GM21737 (cell line): ENCODE measurements at regions not wholly inside any gene's neighbourhood (a gene's known extent, or its start where the extent isn't known, plus 50 kb on each side); places are given as distances from the start of the nearest gene placed in this dataset.

Source experiments
- ATAC-seq: cut with Tn5 transposase; IDR thresholded peaks from one replicate; pipeline ENCODE4 v1.9.1; 2021; ENCODE audit warnings: mild to moderate bottlenecking, moderate library complexity; ENCODE audit not compliant: unreplicated experiment

DNA sequence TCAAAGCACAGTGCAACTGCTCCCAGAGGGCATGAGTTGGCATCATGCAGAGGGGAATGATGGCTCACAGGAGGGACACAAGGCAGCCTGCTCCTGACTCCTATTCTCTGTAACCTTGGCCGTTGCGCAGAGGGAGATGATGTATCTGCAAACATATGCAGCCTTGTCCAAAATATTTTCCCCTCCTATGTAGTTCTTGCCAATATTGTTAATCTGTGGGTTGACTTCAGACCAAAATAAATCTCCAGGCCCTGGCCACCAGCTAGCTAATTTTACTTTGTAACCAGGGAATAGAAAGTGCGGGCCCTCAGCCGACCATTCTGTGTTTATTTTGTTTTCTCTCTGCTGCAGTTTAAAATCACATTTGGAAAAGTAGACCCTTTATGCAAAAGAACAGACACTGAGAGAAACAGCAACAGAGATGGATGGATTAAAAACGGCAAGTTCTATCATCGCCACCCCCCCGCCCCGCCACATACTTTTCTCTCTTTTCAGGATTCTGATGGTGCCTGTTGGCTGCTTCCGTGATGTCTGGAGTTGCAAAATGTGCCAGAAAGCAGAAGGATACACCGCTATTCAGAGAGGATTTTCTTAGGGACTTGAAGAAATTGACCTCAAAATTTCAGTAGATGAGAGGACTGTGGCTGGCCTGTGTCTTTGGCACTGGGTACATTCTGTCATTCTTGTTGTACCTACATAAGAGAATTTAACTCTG is 185.3 kb upstream of the BCOR start:
- no peak for ATAC-seq

DNA sequence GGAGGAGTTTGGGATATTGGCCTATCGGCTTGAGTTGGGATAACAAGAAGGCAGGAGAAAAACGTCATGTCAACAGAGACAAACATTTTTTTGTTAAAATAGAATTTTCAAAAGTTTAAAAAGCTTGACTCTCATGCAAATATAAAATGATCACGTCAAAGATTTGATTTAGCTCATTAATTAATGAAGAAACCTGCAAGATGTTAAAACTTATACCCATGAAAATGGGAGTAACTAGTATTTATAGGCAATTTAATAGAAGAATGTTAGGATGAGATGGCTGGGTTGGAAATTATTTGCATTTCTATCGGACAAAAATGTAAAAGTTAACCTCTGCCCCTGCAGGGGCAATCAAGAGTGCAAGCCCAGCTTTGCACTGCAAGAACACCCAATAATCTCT is 184.6 kb upstream of the BCOR start:
- no peak for ATAC-seq

DNA sequence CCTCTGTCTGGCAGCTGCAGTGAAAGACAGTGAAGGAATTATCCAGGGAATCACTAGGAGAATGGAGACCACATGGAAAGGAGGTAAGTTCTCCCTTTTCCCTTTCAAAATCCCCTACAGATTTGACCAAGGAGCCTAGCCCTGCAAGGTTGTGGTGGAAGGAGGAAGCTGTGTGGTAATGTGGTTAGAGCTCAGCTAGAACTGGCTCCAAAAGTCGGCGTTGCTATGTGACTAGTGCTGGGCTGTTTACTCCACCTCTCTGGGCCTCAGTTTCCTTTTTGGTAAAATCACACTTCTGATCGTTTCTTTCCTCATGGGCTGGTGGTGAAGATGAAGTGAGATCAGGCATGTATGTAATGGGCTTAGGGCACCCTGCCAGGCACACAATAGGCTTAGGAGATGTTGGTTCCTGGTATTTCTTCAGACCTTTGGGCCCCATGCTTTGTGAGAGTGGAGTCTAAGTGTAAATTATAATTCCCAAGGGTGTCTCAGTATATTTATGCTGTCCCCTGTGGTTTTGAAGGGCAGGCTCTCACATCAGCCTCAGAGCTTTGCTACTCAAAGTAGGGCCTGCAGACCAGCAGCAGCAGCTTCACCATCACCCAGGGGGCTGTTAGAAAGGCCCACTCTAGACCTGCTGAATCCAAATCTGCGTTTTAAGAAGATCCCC is 183.7 kb upstream of the BCOR start:
- ATAC-seq, result no peak

DNA sequence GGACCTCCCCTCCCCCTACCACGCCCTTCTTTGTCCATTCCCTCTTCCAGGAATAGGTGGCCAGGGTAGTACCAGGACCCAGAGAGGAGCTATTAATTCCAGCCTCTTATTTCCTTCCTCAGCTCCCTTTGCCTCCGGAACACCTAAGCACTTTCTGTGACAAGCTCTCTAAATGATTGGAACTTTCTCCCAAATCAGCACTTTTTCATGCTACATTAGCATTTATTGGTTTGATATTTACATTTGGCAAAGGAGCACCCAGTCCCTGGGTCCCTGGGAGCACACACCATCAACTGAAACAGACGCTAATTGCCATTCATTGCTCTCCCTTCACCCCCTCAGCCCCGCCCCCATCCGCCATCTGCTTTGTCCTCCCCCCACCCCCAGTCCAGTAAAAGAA is 182.0 kb upstream of the BCOR start:
- no peak for ATAC-seq

DNA sequence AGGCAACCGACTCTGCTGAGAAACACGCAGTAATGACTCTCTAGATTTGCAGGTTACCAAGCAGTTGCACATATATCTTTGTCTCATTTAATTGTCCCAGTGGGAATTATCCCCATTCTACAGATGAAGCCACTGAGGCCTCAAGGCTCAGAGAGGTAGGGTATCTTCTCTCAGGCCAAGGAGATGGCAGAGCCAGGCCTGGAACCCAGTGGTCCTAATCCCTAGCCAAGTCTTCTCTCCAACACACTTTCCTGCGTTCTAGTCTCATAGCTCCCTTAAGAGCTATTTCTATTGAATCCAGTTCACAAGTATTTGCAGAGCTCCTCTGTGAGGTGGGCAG is 181.3 kb upstream of the BCOR start:
- no peak for ATAC-seq

DNA sequence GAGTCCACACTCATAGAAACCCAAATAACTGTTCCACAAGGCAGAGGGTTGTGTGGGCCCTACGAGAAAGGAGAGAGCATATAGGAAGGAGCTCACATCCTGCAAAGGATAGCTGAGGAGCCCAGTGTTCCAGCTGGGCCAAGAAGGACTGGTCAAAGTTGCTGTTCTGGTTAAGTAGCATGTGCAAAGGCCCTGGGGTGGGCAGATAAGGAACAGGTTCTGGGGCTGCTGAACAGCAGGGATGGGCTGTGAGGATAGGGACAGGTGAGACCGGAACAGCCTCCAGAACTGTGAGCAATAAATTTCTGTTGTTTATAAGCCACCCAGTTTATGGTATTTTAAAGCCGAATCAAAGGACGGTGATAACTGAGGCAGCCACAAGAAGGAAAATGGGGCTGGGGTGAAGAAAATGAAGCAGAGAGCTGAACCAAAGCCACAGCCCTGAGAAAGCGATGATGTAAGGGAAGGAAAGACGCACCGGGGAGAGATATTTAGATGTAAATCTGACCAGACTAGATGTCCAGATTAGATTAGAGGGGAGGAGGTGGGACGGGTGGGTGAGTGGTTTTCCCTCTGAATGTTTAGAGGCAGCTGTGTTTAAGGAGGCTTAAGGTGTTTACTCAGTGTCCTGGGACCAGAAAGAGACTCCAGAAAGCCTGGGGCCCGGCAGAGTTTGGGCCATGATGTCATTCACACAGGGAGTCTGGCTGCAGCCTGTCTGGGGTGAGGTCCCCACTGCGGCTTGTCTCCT is 180.8 kb upstream of the BCOR start:
- no peak for ATAC-seq

DNA sequence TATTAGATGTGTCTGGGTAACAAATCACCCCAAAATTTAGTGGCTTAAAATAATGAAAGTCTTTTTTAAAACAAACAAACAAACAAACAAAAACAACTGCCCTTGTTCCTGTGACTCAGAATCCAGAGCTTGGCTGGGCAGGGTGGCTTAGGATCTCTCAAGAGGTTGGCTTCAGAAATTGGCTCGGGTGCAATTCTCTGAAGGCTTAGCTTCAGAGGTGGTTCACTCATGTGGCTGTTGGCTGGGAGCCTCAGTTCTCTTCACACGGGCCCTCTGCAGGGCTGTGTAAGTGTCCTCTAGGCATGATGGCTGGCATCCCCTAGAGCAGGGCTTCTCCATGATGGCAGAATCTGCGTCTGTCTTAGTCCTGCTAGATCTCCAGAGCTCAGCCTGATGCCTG is 179.9 kb upstream of the BCOR start:
- ATAC-seq, result no peak

DNA sequence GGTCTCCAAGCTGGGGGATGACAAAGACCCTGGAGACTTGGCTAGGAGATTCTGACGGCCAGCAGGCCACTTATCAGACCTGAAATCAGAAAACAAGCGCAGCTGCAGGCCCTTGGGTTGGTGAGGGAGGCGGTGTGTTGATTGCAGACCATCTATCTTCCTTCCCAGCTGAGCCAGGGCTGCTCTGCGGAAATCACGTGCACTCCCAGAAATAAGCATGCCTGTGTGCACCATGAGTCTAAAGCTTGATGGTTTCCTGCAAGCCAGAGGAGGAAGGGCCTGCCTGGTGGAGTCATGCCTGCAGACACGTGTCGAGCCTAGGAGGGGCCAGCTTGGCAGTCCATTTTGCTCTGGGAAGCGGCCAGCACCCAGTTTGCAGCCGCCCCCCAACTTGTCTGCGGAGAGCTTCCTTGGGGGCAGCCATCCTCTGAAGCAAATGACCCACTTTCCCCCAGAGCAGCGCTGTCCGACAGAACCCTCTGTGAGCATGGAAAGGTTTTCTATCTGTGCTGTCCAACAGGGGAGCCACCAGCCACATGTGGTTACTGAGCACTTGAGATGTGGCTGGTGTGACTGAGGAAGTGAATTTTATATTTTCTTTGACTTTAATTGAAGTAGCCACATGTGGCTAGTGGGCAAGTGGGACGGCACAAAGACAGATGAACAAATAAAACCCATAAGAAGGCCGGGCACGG is 175.7 kb upstream of the BCOR start:
- ATAC-seq, result no peak

DNA sequence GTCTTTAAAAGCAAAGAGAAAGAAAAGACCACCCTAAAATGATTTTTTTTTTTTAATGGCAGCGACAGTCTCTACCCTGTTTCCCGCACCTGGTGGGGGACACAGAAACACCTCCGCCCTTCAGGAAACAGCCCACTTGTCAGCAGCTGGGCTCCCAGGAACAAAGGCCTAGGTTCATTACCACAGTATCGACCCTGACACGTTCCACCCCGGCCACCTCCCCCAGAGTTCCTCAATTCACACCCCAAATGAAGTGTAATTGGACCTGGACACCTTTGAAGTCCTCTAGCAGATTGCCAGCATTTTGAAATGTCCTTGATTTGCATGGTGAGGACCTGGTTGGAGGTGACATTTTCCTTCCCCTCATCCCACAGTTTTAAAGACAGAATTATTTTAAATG is 175.0 kb upstream of the BCOR start:
- ATAC-seq, result no peak

DNA sequence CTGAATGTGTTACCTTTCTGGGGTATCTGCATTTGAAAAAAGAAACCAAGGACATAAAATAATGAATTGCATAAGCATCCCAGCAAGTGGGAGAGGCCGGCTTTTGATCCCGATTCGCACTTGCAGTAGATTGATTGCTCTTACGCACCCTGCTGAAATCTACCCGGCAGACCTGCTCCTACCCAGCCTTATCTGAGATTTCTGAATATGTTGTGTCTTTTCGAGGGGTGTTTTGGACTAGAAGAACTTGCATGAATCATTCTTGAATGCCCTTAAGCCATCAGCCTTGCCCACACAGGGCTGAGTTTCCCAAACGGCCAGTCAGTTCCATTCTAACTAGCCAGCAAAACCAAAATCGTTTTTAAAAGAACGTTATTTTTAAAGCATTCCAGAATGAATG is 174.4 kb upstream of the BCOR start:
- ATAC-seq, result no peak

DNA sequence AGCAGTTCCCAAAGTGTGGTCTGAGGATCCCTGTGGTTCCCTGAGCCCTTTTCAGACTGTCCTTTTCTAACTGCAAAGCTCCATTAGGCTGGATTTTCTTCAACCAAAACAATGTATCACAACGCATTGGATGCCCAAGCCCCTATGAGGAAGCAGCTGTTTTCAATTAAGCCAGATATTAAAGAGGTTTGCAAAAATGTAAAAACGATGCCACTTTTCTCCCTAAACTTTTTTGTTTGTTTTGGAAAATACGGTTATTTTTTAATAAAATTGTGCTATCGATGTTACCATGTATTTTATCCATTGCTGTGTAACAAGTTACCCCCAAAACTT is 170.4 kb upstream of the BCOR start:
- no peak for ATAC-seq

DNA sequence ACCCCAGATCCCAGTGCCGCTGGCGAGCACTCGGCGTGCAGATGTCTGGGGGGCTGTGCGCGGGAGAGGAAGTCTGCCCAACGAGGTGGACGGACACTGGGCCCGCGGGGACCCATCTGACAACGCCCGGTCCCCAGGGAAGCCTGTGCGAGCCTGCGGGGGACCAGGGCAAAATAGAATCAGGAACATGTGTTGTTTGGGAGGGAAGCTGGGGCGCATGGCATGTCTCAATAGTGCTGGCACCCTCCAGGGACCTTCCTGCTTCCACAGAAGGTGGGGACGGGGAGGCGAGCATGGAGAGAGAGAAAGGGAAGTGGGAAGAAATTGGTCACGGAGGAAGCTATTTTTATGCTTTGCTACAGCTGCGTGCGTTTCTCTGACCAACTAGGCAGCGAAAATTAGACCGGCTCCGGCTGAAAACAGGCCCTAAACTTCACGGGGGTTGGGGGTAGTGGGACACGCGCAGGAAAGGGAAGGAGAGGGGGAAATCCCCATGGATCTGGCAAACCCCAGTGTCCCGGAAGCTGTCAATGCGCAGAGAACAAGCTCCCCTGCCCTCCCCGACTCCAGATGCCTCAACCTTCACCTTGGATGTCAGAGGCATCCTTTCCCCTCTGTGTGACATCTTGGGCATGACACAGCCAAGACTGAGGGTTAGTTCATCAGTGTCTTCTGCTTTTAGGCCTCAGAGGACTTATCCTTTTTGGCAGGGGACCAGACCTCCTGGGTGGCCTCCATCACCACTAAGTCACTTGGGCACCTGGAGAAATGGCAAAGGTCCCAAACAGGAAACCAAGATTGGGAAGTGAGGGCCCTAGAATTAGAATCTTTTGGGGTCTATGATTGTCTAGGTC is 169.8 kb upstream of the BCOR start:
- ATAC-seq, result no peak

DNA sequence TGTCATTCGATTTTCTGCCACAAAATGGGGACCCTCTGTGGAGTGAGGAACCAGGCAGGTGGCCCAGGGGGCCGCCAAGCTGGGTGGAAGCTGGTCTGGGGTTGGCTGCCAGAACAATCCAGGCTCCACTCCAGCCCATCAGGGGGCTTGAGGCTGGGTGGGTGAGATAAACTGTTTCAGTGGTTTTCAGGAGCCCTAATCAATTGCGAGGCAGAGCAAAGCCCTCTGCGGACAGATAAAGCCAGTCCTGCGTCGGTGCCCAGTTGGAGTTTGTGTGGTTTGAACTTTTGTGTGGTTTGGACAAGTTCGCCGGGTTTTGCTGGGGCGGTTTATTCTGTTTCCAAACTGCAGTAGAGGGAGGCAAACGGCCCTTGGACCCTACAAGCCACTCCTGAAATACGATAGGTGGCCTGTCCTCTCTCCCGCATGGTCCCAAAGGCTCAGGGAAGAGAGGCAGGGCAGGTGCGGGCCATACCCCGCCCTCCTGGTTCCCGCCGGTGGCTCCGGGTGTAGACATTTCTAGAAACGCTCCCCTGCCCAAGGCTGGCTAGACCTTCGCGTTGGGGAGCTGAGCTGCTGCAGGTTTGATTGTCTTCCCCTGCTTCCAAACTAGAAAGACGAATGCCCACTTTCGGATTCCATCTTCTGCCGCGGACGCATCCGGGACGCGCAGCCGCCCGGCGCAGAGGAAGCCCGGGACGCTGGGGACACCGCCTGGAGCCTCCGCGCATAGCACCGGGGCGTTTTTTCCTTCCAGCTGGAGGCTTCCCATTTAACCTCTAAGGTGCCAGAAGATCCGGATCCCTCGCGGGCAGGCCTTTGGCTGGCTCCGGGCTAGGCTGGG is 169.0 kb upstream of the BCOR start:
- ATAC-seq, result no peak

DNA sequence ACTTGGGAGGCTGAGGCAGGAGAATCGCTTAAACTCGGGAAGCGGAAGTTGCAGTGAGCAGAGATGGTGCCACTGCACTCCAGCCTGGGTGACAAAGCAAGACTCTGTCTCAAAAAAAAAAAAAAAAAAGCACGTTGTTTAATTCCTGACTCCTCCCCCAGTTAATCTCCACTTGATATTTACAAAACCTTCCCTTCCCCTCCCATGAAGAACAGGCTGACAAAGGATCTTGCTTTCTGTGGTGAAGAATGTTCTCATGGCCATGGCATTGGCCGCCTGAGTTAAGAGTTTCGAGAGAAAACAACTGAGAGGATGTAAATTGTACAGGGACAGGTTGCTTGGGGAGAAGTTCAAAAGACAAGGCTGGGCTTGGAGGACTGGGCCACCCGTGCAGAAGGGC is 168.2 kb upstream of the BCOR start:
- no peak for ATAC-seq

DNA sequence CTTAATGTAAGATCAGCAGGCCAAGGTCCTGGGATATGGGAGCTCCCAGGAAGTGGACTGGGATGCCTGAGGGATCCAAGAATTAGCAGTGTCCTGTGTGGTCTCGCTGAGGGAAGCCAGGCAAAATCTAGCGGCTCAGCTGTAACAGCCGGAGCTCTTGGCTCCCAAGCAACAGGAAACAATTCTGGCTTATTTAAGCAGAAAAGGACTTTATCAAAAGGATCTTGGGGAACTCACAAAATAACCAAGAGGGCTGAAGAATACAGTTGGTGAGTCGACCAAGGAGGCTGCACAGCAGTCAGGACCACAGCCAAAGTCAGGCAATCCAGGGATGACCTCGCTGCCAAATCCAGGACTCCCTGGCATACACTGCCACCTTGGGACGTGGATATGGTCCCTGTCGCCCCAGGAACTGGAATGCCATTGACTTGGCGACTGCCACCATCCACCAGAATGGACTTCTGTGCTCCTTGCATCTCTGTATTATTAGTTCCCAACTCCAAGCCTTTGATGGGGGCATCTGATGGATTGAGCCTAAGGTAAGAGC is 165.3 kb upstream of the BCOR start:
- ATAC-seq, result no peak

DNA sequence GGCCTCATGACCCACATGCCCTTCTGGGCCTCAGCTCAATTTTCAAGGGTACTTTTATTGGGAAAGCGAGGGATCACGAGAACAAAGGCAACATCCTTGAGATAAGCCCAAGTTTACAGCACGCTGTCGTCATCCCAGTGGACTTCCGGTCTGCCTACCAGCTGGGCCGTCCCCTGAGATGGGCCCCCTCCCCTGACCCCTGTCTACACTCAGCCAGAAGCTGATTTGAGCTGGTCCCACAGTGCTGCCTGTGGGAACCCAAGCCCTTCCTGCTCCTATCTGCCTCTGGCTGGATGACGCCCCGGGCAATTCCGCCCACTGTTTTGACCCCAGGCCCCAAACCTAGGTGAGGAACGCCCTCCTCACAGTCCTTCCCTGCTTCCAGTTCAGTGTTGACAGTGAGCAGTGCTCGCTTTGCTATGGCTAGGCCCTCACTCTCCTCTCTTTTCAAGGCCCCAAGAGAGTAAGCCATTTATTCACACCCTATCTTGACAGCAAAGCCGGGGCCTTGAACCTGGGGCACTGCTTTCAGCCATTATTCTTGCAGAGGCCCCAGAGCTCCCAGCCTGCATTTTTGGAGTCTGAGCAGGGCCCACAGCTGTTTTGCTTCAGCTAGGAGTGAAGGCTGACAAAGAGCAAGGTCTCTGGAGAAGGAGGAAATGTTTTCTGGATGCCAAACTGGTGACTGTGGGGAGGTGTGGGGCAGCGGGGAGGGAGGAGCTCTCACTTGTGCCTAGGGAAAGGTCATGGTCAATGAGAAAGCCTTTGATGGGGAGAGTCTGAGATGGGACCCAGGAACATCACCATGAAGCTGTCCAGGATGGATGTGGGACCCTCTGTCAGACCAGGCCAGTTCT is 164.6 kb upstream of the BCOR start:
- no peak for ATAC-seq

DNA sequence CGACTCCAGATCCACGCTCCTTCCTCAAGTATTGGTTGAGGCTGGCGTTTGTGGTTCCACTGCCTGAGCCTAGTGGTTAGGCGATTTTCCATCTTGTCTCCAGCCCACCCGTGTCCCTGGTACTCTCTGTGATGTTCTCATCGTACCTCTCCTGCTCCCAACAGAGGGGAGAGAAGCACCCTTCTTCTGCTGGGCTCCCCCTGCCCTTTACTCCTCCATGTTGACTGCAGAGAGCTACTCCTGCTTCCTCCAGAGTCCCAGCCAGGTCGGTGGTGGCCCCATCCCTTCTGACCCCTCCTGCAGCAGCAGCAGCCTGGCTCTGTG is 164.0 kb upstream of the BCOR start:
- no peak for ATAC-seq

DNA sequence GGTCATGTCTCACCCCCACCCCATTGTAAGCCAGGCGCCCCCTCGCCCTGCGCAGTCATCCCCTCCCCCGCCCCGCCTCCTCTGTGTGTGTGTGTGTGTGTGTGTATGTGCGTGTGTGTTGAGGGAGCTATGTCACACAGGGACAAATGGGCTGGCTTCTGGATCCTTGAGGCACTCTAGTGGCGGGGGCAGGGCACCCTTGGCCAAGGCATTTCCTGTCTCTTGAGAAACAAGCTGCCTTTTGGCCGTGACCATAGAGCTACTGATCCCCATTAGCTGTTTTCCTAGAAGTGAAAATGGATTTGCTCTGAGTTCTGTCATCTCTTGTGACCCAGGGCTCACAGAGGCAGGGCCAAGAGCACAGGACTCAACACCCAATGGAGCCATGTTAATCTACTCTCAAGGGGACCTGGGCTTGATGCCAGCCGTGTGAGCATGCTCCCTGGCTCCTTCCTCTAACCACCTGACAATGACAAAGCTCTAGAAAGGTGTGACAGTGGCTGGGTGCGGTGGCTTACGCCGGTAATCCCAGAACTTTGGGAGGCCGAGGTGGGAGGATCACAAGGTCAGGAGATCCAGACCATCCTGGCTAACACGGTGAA is 162.5 kb upstream of the BCOR start:
- no peak for ATAC-seq

DNA sequence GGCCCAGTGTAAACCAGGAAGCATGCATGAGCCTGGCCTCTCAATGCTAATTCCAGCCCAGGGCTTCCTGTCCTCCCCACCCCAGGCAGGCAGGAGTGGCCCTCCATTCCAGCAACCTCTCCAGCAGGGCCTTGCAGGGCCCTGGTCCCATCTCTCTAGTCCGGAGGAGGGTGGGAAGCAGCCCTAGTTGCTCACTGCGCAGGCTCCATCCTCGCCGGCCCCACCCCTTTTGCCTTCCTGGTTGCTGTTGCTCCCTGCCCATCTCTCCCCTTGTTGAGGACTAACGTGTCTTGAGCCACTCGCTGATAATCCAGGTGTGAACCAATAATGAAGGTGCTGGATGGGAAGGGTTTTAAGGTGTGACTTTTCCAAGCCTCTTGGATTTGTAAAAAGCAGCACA is 161.2 kb upstream of the BCOR start:
- no peak for ATAC-seq
